ENCODE measurements at regions not wholly inside any gene's neighbourhood (a gene's known extent, or its start where the extent isn't known, plus 50 kb on each side); places are given as distances from the start of the nearest gene placed in this dataset.
A peak's percentile ranks its signal among the peaks of the same experiment; 100 is the strongest.
"Not testable (repeated sequence)": the region's sequence is repeated elsewhere in the genome, so short reads cannot be mapped to it uniquely, and the experiment has no call there.

DNA sequence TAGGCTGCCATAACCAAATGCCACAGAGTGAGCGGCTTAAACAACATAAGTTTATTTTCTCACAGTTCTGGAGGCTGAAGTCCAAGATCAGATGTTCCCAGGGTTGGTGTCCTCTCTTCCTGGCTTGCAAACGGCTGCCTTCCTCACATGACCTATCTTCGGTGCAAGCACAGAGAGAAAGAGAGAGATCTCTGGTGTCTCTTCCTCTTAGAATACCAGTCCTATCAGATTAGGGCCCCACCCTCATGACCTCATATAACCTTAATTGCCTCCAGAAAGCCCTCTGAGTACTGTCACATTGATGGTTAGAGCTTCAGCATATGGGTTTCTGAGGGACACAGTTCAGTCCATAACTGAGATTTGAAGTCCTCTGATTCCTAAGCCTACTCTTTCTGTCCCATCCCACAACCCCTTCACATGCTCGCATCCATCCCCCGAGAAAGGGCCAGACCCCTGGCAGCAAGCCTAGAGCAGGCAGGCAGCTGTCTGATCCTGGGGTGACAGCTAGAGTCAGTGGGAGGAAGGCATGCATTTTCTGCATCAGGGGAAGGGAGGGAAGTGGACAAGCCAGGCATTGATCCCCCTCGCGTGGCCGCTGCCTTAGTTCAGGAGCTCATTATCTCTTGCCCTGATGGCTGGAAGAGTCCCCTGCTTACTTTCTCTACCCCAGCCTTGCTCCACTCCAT is 114.1 kb downstream of the FAR1 start:
- DNase-seq (ENCODE audit: low spot score), result no peak

- DNase-seq (ENCODE audit: low spot score), result peak; percentile 69
These were observed 116.0 kb downstream of the FAR1 start for GRCh38 chr11:13784441-13784840.

GRCh38 chr11:13784855-13785254 is 116.4 kb downstream of the FAR1 start:
- peak; percentile 92 for DNase-seq (ENCODE audit: low spot score)

DNA sequence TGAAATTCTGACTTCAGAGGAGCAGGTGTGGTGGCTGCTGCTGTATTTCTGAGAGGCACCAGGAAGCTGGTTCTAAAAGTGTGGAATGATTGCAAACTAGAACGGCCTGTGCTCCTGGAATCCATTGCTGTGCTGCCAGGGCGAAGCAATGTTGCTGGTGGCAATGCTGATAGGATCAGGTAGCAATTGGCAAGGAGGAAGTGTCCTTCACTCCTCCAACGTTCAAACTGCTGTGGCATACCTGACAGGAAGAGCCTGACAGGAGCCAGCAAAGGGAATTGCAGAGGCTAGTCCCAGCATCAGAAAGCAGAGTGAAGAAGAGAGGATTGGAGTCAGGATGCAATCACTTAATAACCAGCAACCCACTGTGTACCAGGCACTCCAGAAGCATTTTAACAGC is 118.2 kb downstream of the FAR1 start:
- DNase-seq (ENCODE audit: low spot score), result no peak

- not testable (repeated sequence) for DNase-seq (ENCODE audit: low spot score)
These were observed 129.1 kb downstream of the FAR1 start for GRCh38 chr11:13797616-13798015.

- no peak for DNase-seq (ENCODE audit: low spot score)
These were observed 132.4 kb downstream of the FAR1 start for GRCh38 chr11:13800901-13801300.

DNA sequence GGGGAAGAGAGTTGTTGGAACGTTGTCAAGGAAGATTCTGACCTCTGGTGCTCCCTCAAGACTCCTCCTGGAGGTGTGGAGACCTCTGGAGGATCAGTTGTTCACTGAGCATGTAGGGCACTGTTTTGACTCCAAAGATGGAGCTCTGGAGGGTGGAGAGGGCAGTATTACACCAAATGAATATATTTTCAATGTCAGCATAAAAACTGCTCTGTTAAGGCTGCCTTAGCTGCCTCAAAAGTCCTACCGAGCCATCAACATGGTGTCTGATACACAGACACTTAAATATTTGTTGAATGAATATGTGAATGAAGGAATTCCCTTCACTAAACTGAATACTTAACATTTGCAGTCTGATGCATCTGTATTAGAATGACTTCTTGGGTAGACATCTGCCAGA is 144.2 kb upstream of the SPON1 start:
- no peak for DNase-seq (ENCODE audit: low spot score)

DNA sequence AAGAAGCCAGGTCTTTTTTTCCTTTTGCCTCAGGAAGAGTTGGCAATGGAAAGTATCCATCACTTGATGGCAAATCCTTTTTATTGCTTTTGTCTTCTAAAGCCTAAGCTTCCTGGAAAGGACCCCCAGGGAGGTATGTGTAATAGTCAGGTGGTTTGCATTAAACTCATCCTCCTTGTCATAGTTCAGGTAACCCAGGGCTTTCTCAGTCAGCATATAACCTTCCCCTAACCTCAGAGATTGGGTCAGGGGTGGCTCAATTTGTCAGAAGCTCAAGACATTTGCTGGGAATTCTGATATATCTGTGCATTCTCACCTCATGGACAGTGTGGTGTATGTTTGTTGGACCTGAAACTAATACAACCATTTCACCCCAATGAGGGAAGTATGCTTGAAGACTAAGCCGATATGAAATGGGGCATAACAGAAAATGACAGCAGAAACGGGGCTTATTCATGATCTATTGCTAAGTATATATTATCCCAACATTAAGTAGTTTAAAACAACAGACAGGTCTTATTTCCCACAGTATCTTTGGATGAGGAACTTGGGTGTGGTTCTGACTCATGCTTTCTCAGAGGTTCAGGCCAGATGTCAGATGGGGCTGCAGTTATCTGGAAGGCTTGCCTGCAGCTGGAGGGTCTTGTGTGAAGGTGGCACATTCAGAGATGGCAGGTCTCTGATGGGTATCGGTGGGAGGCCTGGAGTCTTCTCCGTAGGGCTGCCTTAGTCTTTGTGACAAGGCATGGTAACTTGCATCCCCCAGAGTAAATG is 135.8 kb upstream of the SPON1 start:
- no peak for DNase-seq (ENCODE audit: low spot score)

DNA sequence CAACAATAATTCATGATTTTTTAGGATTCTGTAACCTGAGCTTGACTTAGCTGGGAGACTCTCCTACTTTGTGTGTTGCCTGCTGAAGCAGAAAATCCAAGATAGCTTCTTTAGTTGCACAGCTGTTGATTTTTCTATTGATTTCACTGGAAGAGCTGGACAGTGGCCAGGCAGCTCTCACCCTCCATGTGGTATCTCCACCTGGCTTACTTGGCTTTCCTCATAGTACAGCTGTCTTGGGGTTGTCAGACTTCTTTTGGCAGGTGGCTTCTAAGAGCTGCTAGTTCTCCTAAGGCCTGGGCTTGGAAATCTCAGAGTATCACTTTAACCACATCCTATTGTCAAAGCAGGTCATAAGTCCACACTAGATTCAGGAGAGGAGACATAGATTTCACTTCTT is 130.8 kb upstream of the SPON1 start:
- no peak for DNase-seq (ENCODE audit: low spot score)

- no peak for DNase-seq (ENCODE audit: low spot score)
These were observed 128.1 kb upstream of the SPON1 start for GRCh38 chr11:13834463-13834862.

GRCh38 chr11:13836666-13837065 is 125.9 kb upstream of the SPON1 start:
- no peak for DNase-seq (ENCODE audit: low spot score)

DNA sequence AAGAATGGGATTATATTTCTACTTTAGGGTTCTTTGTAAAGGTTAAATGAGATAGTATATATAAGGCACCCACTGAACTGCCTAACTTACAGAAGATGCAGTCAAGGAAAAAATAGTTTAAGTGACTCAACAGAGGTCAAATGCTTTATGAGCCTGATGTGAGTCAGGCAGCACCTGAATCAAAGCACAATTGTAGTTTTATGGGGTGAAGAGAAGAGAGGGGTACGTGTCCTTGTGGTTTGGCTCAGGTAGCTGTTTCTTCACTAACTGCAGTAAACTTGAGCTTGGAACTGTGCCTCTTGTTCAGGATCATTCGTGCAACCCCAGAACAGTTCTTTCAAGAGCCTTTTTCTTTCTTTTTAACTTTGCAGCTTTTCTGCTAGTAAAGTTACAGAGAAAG is 125.2 kb upstream of the SPON1 start:
- DNase-seq (ENCODE audit: low spot score), result no peak

DNA sequence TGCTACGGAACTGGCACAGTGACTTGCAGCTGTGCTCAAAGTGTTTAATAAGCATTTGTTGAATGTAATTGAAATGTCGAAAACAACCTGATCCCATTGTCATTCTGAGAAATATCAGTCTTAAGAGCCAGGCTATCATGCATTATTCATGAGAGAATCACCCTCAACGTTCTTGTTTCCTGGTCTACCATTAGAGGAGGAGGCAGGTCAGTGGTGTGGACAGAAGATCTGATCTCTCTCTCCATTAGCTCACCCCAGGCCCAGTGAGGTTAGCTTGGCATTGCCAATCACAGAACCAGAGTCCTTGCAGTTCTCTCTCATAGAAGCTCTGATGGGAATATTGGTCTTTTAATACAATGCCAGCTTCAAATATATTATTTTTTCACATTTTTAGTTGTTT is 121.1 kb upstream of the SPON1 start:
- DNase-seq (ENCODE audit: low spot score), result no peak

- DNase-seq (ENCODE audit: low spot score), result no peak
These were observed 114.5 kb upstream of the SPON1 start for GRCh38 chr11:13848031-13848430.

GRCh38 chr11:13850231-13851005 is 112.1 kb upstream of the SPON1 start:
- DNase-seq (ENCODE audit: low spot score), result no peak

DNA sequence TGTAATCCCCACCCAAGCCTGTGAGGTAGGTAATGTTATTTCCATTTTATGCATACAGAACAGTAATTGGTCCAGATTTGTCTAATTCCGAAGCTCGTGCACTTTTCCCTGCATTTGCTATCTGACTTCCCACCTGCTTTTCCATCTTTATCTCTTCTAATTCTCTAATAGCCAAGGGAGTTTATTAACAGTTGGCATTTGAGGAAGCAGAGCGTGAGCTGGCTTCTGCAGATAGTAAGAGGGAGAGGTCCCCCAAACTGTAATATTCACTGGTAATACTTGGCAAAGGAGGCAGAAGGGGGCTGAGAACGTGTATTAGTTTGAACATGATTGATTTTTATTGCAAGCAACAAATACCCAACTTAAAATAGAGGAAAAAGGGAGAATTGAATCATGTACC is 110.8 kb upstream of the SPON1 start:
- DNase-seq (ENCODE audit: low spot score), result no peak

DNA sequence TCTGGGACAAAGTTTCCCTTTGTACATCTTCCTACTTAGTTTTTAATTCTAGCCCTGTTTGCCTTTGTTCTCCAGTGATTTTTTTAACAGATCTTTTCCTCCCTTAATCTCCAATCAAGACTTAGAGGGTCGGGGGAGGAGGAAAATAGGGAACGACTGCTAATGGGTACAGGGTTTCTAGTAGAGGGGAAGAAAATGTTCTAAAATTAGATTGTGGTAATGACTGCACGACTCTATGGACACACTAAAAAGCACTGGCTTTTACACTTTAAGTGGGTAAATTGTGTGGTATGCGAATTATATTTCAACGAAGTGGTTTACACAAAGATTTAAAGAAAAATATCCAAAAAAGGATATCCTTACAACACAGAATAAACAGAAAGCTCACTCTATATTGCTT is 110.0 kb upstream of the SPON1 start:
- DNase-seq (ENCODE audit: low spot score), result no peak

- DNase-seq (ENCODE audit: low spot score), result no peak
These were observed 104.7 kb upstream of the SPON1 start for GRCh38 chr11:13857828-13858227.

- no peak for DNase-seq (ENCODE audit: low spot score)
These were observed 102.6 kb upstream of the SPON1 start for GRCh38 chr11:13859892-13860291.

GRCh38 chr11:13861411-13861810 is 101.1 kb upstream of the SPON1 start:
- DNase-seq (ENCODE audit: low spot score), result no peak

DNA sequence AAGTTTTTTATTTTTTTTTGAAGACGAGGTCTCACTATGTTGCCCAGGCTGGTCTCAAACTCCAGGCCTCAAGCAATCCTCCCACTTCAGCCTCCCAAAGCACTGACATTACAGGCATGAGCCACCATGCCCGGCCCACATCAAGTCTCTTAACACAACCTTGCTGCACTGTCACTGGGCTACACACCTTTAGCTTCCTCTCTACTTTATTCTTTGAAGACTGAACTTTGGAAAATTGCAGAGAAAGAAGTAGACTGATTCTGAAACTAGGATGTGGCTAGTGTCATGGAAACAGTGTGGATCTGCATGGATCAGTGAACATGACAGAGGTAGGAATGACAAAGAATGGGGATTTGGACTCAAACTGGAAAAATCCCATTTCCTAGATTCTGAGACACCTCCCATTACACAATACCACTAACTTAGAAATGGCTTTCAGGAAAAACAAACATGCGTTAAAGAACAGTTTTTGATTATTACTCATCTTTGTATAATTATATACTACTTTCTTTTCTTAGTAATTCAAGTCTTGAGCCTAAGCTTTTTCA is 99.6 kb upstream of the SPON1 start:
- DNase-seq (ENCODE audit: low spot score), result no peak

DNA sequence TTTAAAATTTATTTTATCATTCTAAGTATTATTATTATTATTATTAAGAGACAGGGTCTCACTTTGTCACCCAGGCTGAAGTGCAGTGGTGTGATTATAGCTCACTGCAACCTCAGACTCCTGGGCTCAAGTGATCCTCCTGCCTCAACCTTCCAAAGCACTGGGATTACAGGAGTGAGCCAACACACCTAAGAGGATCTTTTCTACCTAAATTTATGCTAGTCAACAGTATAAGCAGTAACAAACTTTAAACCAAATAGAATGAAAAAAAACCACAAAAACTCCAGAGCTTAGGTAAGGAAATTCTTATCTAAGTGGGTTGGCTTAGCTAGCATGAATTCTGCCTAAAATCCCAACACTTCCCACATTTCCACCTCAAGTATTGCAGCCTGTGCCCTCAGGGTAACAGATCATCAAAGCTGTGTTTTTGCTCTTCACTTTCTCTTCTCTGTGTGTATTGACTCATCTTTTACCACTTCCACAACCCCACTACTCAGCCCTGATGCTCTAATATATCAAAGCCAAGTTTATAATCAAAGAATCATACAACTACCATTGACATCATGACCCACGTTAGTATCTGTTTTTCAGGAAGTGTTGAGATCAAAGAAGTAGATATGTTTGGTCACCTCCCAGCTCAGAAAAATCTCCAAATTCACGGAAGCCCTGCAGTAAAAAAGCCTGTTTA is 93.7 kb upstream of the SPON1 start:
- DNase-seq (ENCODE audit: low spot score), result no peak

All from cerebellar cortex (tissue), 1 donor.